NCI-H2081 (cell line): ENCODE measurements at regions not wholly inside any gene's neighbourhood (a gene's known extent, or its start where the extent isn't known, plus 50 kb on each side); places are given as distances from the start of the nearest gene placed in this dataset.

Experiments used
- DNase-seq, 2 experiments: peaks; one replicate each; lab custom pipeline; 2025; lab: John Stamatoyannopoulos, UW

DNA sequence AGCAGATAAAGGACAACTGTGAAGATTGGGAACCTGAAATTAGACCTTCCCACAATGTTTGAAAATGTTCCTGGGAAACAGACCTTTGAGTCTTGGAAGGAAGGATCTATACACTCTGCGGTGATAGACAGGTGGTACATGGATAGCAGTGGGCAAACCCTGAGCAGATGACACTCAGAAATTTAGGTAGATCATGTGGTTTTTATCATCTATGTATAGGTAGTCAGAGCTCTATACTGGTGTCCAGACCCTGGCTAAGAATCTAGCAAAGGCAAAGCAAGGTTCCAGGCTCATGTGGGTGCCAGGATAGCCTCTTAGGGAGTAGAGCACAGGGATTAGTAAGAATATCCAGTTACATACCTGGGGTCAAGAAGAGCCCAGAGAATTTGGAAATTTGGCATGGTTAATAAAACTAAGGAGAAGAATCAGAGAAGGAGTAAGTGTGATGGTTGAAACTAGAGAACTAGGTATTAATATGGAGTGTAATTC is 331.2 kb upstream of the FBXO33 start:
- no peak for DNase-seq

DNA sequence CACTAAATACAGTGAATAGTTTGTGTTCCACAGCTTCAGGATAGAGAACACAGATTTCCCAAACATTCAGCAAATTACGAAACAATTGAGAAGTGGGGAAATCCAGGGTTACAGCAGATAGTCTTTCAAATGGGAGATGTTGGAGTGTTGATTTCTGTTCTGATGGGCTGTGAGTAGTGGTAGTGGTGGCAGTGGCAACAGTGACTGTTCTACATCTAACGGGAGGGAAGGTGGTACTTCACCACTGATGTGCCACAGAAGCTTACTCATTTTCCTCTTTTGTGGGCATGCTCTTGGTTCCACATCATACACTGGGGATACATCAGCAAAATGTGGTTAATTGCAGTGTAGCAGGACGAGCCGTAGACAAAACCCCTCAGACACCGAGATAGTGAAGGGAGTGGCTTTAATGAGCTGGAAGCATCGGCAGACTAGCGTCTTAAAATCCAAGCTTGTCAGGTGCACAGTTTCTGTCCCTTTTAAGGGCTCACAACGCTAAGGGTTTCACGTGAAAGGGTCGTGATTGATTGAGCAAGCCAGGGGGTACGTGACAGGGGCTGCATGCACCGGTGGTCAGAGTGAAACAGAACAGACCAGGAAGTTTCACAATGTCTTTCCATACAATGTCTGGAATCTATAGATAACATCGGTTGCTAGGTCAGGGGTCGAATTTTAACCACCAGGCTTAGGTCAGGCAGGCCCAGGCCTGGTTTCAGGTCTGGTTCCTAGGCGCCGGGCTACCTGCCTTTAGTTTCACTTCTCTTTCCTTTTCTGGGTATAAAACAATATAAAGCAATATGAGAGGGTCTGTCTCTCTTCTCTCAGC is 330.6 kb upstream of the FBXO33 start:
- no peak for DNase-seq

DNA sequence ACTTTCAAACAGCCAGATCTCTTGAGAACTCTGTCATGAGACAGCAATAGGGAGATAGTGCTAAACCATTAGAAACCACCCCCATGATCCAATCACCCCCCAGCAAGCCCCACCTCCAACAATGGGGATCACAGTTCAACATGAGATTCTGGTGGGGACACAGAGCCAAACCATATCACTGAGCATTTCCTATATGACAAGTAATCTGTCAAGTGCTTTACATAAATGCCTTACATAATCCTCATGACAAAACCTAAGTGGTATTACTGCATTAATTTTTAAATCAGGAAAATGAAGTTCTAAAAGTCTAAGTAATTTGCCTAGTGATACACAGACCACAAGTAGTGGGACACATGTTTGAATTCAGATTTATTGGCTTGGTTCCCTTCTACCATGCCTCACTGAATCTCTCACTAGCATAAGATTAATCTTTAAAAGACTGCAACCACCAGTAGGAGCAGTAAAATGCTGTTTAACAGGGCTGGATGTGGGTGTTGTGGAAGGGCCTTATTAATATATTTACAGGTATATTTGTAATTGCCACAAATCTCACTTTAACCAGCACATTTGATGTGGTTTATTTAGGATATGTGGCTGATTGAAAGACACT is 323.1 kb upstream of the FBXO33 start:
- no peak for DNase-seq

DNA sequence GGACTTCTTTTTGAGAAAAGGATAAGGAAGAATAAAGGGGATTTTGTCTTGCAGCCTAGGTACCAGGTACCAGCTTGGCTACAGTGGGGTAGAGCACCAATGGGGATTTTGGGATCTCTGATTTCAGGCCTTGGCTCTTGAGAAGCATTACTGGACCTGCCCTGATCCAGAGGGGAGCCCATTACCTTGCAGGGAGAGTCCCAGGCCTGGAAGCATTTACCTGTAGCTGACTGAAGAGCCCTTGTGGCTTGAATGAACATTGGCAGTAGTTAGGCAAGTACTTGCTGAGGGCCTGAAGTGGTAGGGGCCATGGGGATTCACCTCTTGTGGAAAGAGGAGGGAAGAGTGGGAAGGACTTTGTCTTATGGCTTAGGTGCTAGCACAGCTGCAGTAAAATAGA is 308.2 kb upstream of the FBXO33 start:
- no peak for DNase-seq

DNA sequence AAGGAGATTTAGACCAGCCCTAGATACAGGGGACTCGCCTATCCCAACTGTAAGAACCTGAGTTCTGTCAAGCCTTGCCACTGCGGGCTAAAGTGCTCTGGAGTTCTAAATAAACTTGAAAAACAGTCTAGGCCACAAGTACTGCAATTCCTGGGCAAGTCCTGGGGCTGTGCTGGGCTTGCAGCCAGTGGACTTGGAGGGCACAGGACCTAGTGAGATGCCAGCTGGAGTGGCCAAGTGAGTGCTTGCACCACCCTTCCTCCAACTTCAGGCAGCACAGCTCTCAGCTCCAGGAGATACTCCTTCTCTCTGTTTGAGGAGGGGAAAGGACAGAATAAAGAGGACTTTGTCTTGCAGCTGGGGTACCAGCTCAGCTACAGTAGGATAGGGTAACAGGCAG is 307.6 kb upstream of the FBXO33 start:
- no peak for DNase-seq

DNA sequence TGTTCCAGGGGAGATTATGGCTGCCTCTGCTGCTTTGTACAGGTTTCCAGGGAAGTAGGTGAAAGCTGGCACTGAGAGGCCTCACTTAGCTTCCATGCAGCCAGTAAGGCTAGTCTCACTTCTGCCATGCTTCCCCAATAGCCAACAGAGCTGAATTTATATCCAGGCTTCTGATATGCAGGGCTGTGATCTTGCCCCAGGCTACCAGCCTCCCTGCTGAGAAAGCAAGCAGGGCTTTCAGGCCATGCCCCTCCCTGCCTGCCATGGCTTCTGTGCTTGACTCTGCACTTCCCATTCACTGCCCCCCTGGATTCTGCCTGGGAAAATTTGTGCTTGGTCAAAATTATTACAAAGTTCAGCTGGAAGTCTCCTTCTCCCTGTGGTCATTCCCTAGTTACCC is 302.1 kb upstream of the FBXO33 start:
- DNase-seq, result peak in 1 of 2 experiments; percentile 10

DNA sequence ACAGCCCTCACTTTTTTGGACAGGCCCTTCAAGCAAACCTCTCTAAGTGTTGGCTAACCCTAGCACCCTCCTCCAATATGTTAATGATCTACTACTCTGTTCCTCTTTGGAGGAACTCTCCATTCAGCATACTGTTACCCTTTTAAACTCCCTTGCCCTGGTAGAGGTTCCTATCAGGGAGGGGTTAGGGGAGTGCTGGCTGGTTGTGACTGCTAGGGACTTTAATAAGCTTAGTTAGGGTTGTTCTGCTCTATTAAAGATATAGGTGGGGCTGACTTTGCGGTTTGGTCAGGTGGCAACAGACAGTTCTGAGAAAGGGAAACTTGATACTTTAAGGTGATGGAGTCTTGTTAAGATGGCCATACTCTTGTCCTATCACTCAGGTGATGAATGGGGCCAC is 301.5 kb upstream of the FBXO33 start:
- DNase-seq, result no peak

DNA sequence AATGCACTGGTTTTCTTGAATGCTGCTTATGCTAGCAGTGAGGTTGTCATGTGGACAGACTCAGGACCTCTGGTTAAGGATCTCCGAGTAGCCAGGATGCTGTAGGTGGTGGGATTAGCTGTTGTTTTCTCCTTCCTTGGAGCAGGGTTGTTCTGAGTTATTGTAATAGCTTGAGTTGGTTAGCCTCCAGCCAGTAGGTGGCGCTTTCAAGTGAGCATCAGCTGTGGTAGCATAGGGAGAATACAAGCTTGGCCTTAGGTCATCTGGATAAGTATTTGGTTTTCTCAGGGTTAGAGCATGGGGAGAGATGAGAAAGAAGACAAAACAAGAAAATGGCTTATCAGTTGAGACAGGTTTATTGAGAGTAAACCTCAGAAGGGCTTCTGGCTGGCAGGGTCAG is 299.7 kb upstream of the FBXO33 start:
- no peak for DNase-seq

DNA sequence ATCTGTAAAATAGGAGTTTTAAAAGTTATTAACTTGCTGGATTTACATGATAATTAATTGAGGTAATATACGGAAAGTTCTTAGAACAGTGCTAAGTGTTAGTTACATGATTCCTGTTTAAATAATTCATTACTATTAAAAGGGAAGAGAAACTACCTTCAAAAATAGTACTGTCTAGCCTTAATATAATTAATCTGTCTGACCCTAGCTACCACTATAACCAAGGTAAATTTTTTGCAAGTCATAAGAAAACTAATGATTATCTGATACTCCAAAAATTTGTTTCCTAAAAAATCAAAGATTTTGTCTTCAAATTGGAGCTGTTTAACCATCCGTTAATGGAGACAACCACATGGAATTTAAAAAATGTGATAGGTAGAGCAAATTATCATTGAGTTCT is 294.3 kb upstream of the FBXO33 start:
- no peak for DNase-seq

DNA sequence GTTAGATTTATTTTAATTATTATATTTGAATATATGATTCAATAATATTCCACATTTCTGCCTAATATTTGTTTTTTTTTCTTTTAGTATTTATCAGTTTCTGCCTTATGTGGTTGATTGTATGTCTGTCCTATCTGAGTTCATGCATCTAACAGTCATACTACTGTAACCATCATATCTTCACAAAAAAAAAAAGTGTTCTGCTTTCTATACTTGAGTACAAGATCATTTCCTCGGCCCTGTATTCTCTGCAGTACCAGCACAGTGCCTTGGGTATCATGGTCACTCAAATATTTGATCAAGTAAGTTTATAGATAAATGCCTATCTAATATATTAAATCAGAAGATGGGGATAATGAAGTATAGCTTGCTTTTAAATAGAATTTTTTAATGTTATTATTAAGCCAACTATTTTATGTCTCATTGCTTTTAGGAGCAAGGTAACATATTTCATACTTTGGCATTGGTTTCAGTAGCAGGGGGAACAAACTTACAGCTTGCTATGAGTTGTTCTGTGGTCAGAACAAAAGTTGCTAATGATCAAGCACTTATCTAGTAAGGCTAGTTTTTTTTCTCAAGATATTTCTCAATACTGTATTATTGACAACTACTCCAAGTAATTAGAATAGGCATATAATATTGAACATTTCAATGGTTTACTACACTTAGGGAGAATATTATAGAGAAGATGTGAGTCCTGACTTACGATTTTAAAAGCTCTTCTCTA is 290.5 kb upstream of the FBXO33 start:
- no peak for DNase-seq

DNA sequence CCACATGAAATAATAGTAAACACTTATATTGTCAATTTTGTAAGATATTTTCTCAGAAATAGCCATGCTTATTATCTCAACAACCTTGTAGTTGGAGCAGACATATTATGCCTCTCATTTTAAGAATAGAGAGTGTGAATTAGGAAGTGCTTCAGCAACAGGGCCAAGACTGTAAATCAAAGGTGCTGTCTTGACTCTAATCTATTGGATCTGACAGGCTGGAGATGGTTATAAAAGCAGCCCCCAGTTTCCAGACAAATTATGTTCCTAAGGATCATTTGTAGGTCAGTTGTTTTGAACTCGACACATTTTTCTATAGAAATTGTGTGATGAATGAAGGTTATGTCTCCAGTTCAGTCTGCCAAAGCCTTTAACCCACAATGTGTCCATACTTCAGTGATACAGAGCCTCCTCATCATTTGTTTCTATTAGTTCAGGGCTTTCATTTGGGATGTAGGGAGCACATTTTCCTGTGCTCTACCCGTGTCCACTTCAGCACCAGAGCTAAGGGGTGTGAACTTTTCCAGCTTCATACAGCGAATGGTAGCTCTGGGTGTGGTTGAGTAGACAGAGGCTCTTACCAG is 284.8 kb upstream of the FBXO33 start:
- DNase-seq, result no peak

DNA sequence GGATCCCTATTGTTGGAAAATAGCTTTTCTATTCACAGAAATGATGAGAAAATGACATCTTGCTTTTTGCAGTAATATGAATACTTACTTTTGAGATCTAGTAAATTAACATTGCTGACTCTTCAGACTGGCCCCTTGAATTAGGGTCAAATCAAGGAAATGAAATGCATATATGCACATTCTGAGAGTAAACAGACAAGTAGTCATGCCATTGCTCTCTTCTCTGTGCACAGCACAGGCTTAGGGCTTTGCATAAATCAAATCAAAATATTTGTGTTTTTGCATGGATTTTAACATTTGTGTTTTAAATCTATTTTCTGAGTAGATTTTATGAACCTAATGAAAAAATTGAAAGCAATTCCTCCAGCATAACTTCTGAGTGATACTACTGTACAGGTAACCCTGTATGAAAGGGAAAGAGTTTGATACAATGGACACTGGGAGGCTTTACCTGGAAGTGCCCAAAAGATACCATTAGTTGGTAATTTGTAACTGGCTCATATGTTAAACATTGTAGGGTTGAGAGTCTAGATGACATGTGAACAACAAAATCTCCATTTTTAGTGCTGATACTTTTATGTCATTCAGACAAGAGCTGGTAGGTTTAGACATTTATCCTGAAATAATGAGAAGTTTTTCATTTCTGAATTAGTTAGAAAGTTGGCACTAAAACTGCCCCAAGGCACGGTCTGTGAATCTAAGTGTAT is 280.2 kb upstream of the FBXO33 start:
- DNase-seq, result no peak

DNA sequence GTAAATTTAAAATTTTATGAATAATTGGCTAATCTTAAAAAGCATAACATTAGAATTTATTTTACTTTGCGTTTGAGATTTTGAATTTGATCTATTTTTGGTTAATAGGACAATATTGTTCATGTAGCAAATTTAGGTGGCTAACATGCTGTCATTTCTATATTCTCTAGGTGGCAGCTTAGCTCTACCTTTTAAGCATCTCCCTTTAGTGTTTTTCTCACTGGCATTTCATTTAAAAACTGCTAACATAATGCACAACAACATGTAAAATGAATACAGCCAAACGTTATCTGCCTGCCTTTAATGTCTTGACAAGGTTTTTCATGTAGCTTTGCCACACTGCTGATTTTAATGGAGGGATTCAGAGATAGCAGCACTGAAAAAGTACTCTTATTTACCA is 272.4 kb upstream of the FBXO33 start:
- DNase-seq, result no peak

DNA sequence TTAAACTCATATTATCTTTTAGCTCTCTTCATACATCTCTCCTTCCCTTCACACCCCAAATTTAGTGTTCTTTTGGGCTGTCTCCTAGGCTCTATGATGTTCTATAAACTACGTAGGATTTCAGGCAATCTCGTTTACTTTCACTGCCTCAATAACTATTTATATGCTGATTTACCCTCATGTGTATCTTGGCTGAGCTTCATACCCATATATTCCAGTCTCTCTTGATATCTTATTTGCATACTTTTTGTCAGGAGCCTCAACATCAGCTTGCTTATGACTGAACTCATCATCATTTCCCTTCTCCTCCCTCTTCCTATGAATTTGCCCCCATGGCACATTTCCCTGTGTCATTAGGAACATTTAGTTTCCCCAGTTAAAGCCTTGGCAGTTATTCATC is 262.1 kb upstream of the FBXO33 start:
- no peak for DNase-seq

DNA sequence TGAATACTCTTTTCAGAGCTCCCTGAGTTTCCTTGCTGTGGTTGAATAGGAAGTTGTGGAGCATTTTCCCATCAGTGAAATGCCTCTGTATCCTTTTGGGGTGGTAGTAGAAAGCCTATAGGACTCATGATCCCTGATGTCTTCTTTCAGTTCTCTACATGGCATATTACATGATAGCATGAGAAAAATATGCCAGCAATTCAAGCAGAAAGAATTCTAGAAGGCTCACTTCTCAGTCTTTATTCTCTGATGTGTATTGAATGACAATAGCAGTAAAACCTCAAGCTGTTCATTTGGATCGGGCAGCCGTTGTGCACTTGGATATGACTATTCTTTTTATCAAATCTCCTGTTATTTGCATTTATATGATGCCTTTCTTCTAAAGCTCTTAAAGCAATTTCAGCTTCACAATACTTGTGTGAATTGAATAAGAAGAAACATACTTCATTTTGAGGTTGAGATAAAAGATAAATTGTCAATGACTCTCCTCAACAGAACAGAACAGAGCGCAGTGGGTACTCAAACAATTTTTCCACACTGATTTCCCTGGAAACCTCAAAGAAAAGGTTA is 251.5 kb upstream of the FBXO33 start:
- DNase-seq, result no peak

DNA sequence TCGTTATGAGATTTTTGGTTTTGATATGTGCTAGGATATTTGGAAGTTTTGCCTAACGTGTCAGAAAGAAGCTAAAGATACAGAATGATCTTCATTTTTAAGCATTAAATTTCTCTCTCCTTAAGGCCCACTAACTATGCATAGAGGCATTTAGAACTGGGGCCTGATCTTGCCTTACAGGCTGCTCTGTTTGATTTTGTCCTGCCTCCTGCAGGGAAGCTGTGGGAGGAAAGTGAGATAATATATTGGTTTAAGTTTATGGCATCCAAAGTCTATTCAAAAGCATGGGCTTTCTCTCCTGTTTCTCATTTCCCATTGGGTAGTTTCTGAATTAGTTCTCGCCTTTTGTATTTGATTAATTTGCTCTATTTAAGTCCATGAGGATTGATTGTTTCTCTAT is 250.3 kb upstream of the FBXO33 start:
- no peak for DNase-seq

DNA sequence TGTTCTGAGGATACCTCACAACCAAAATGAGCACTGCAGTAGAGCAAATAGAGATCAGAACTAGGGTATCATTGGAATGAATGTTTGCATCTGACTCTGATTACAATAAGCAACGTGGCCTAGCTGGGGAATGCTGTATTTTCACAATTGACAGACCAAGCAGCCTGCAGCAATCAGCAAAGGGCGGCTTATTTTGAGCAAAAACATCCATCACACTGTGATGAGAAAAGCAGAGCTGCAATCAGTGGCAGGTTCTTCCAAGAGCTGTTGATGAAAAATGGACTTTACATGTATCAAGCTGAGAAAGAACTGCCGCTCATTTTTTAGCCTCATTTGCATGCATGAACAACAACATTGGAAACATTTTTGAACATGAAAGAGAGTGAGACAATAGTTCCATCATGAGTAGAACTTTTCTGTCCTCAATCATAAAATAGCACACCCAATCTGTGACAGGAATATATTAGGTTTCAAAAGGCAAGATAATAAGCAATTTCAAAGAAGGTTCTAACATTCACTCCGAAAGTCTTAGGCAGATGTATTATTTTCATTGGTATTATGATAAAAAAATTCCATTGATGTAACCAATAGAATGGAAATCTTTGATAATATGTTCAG is 249.7 kb upstream of the FBXO33 start:
- no peak for DNase-seq

DNA sequence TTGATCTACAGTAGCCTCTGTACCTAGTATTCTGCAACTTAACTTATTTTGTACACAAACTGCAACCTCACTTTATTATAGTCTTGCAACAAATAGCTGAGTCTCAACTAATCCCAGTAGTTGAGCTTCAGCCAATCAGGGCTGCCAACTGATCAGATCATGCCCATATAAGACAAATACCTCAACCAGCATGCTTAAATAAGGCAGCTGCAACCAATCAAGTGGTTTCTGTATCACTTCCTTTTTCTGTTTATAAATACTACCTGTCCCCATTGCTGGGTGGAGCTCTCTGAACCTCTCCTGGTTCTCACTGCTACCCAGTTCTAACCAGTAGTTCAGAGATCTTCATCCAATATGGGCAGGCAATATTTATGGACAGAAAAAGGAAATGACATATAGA is 248.5 kb upstream of the FBXO33 start:
- DNase-seq, result no peak

DNA sequence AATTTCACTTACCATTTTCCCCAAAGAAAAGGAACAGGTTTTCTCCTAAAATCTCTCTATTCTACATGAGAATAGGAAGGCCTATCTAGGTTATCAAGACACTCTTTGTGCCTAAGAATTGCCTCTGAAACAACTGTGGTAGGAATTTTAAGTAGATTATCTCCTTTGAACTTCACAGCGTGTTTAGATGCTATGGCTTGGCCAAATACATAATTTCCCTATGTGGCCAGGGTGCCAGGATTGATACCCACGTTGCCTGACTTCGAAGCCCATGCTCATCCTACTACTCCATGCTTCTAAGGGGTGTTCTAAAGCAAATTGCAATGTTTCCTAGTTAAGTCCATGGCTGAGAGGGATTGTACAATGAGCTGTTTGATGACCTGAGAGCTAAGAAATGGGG is 241.5 kb upstream of the FBXO33 start:
- no peak for DNase-seq

DNA sequence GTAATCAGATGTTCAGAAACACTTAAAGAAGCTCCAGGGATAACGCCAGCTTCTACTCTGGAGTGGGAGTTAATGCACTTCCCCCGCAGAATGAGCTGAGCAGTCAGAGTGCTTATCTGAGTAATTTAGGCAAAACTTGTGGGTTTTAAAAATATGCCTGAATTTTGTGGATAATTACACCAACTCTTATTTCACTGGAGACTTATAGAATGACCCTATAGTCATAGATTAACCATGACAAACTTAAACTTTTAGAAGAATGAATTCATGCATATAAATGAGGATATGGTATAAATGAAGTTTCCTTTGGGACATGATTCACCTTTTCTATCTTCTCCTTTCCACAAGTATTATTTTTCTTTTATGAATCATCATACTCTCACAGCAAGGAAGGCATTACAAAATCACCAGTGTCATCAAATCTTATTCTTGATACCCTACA is 241.1 kb upstream of the FBXO33 start:
- no peak for DNase-seq

DNA sequence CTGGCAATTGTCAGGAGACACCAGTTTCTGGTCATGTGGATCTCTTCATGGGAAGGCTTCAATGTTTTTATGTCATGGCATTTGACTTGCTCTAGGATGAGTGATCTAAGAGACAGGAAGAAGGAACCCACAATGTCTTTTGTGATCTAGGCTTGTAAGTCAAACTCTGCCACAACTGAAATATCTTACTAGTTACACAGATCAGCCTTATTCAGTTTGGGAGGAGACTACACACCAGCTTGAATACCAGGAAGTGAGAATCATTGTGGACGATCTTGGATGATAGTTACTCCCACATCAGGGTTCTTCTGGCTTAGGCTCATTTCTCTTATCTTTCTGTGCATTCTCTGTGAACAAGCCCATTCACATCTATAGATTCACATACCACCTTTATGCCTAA is 236.2 kb upstream of the FBXO33 start:
- no peak for DNase-seq
